Mammary epithelial cell (primary cell): ENCODE measurements at regions not wholly inside any gene's neighbourhood (a gene's known extent, or its start where the extent isn't known, plus 50 kb on each side); places are given as distances from the start of the nearest gene placed in this dataset.
"Not testable (repeated sequence)": the region's sequence is repeated elsewhere in the genome, so short reads cannot be mapped to it uniquely, and the experiment has no call there.

Experiments
- EZH2 ChIP-seq: IDR thresholded peaks from 2 replicates; pipeline ENCODE4 v1.6.1; 2012; ENCODE audit warnings: low read length, inconsistent platforms, borderline replicate concordance
- TF ChIP-seq, protein P1 (sequence below), 2 donors: IDR thresholded peaks in 1 of 2; conservative IDR thresholded peaks in 1 of 2; 2 replicates each; pipeline ENCODE4 v1.5.1; 2011 to 2012; ENCODE audit warnings: inconsistent platforms in 2 of 2, low read length in 2 of 2, mild to moderate bottlenecking in 2 of 2, control low read depth in 1 of 2, low read depth in 1 of 2; ENCODE audit not compliant: insufficient read depth in 1 of 2; ENCODE audit errors: extremely low read depth in 1 of 2

DNA sequence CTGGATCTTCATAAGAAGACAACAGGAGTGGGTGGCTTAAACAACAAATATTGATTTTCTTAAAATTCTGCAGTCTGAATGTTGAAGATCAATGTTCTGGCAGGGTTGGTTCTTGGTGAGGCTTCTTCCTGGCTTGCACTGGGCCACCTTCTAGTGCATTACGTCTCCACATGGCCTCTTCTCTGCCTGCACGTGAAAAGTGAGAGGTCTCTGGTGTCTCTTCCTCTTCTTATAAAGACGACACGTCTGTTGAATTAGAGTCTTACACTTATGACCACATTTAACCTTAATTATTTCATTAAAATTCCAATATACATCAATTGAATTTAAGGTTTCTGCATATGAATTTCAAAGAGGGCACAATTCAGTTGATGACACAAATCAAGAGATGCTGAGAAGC, 1100.1 kb downstream of the TMEM121 start:
- TF ChIP-seq, protein P1, sequence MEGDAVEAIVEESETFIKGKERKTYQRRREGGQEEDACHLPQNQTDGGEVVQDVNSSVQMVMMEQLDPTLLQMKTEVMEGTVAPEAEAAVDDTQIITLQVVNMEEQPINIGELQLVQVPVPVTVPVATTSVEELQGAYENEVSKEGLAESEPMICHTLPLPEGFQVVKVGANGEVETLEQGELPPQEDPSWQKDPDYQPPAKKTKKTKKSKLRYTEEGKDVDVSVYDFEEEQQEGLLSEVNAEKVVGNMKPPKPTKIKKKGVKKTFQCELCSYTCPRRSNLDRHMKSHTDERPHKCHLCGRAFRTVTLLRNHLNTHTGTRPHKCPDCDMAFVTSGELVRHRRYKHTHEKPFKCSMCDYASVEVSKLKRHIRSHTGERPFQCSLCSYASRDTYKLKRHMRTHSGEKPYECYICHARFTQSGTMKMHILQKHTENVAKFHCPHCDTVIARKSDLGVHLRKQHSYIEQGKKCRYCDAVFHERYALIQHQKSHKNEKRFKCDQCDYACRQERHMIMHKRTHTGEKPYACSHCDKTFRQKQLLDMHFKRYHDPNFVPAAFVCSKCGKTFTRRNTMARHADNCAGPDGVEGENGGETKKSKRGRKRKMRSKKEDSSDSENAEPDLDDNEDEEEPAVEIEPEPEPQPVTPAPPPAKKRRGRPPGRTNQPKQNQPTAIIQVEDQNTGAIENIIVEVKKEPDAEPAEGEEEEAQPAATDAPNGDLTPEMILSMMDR (conservative IDR thresholded peaks at IDR 0.05 in 1 of 2, IDR thresholded peaks at IDR 0.05 in 1 of 2; ENCODE audit: extremely low read depth in 1 of 2, insufficient read depth in 1 of 2, low read depth in 1 of 2, low read length in 2 of 2), result not testable (repeated sequence)
- not testable (repeated sequence) for TF ChIP-seq EZH2
